ENCODE measurements at regions not wholly inside any gene's neighbourhood (a gene's known extent, or its start where the extent isn't known, plus 50 kb on each side); places are given as distances from the start of the nearest gene placed in this dataset.

DNA sequence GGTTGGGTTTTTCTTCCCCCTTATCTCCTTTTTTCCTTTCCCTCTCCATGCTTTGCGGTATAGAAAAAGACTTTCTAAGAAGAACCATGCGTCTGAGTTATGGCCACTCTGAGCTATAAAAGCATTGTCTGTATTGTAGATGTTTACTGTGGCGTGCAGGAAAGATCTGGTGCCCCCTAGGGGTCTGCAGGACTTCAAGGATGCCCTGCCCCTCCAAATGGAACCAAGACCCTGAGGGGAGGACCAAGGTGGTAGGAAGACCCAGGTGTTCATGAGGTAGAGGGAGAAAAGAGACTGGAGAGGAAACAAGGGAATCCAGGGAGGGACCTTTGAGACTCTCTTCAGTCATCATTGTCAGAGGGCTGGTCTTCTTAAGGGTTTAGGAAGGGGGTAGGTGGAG lies 68.8 kb downstream of the CYP26A1 start:
- H3K27ac ChIP-seq = no peak overlapping the region
- intact Hi-C loops (cut with DNase I) = no loop called here
- H3K27me3 ChIP-seq = peaks cover 0 to 50% (median 3%) of the 10 kb centered on the region in 7 donors
- peaks cover 0 to 8% (median 0%) of the 10 kb centered on the region in 9 donors for H3K4me1 ChIP-seq
- WGBS, 2 donors = 81 to 89% methylated on average over 3 of the region's 3 CpGs
- no peak for DNase-seq
- TF ChIP-seq, protein P1, sequence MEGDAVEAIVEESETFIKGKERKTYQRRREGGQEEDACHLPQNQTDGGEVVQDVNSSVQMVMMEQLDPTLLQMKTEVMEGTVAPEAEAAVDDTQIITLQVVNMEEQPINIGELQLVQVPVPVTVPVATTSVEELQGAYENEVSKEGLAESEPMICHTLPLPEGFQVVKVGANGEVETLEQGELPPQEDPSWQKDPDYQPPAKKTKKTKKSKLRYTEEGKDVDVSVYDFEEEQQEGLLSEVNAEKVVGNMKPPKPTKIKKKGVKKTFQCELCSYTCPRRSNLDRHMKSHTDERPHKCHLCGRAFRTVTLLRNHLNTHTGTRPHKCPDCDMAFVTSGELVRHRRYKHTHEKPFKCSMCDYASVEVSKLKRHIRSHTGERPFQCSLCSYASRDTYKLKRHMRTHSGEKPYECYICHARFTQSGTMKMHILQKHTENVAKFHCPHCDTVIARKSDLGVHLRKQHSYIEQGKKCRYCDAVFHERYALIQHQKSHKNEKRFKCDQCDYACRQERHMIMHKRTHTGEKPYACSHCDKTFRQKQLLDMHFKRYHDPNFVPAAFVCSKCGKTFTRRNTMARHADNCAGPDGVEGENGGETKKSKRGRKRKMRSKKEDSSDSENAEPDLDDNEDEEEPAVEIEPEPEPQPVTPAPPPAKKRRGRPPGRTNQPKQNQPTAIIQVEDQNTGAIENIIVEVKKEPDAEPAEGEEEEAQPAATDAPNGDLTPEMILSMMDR (IDR thresholded peaks at IDR 0.05) = no peak
- no peak for ATAC-seq
- H3K9me3 ChIP-seq = no peaks in the 10 kb centered on the region
- H3K36me3 ChIP-seq = no peaks in the 10 kb centered on the region
- H3K4me3 ChIP-seq = no peak overlapping the region

DNA sequence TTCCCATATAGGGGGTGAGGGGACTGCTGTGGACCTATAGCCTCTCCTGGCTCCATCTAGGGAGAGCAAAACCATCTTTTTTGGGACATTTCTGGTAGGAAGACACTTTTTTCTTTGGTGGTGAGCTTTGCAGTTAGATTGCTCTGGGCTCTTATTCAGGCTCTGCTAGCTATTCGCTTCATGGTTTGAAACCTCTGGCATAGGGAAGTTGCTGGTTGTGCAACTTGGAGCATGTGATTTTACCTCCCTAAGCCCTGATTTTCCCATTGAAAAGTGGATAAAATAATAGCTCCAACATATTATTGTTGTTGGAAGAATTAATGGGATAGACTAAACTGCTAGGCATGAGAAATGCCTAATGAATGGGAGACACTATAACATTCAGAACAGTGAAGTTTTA lies 69.6 kb downstream of the CYP26A1 start:
- DNase-seq (no peak), ATAC-seq (no peak)
- Histone ChIP-seq H3K4me3 (no peak overlapping the region), H3K27ac (no peak overlapping the region), H3K9me3 (no peaks in the 10 kb centered on the region), H3K36me3 (no peaks in the 10 kb centered on the region), H3K27me3 (peaks cover 0 to 48% (median 3%) of the 10 kb centered on the region in 7 donors), H3K4me1 (peaks cover 0 to 8% (median 0%) of the 10 kb centered on the region in 9 donors)
- intact Hi-C loops (cut with DNase I) = no loop called here
- 88 to 94% methylated on average over 1 of the region's 1 CpG for WGBS, 2 donors
- TF ChIP-seq, protein P1 (IDR thresholded peaks at IDR 0.05) = no peak

DNA sequence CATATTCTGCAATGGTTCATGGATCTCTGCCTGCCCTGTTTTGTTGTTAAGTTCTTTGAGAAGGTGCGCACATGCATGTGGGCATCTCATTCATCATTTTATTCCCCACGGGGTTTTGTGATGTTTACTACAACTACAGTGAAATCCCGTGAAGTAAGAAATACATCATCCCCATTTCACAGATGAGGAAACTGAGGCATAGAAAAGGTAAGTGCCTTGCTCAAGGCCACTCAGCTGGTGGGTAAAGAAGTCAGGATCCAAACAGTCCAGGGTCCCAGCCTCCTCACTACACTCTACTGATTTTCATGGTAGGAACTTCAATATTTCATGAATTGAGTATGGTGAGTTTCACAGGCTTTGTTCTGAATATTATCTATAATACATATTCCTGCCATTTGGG lies 72.6 kb downstream of the CYP26A1 start:
- Histone ChIP-seq H3K9me3 (peaks cover 0 to 5% (median 0%) of the 10 kb centered on the region in 11 donors), H3K4me3 (no peak overlapping the region), H3K4me1 (peaks cover 0 to 11% (median 0%) of the 10 kb centered on the region in 9 donors), H3K27me3 (peaks cover 0 to 49% (median 9%) of the 10 kb centered on the region in 7 donors), H3K36me3 (no peaks in the 10 kb centered on the region), H3K27ac (no peak overlapping the region)
- TF ChIP-seq, protein P1 (IDR thresholded peaks at IDR 0.05) = no peak
- 87 to 91% methylated on average over 3 of the region's 3 CpGs for WGBS, 2 donors
- intact Hi-C loops (cut with DNase I) = no loop called here
- DNase-seq (no peak), ATAC-seq (no peak)

DNA sequence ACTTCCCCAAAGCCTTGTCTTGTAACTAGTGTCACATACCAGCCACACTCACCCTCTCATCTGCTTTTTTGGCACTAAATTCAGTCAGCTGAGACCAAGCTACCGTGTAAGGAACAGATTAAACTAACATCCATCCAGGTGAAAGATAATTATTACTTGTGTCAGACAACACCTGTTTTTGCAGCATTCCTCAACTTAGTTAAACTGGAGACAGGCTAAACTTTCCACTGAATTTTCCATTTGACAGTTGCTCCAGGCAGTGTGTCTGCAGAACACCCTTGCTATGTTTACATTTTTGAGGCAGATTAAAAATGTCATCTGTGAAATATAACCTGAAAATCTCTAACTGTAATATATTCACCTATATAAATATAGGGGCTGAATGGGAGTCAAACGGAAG lies 73.6 kb downstream of the CYP26A1 start:
- ATAC-seq = no peak
- TF ChIP-seq, protein P1 (IDR thresholded peaks at IDR 0.05) = no peak
- Histone ChIP-seq H3K27ac (no peak overlapping the region), H3K27me3 (peaks cover 0 to 46% (median 6%) of the 10 kb centered on the region in 7 donors), H3K9me3 (peaks cover 0 to 6% (median 0%) of the 10 kb centered on the region in 11 donors), H3K4me3 (no peak overlapping the region), H3K4me1 (peaks cover 0 to 11% (median 0%) of the 10 kb centered on the region in 9 donors), H3K36me3 (no peaks in the 10 kb centered on the region)
- 46 to 50% methylated on average over 2 of the region's 2 CpGs for WGBS, 2 donors
- intact Hi-C loops (cut with DNase I) = no loop called here
- no peak for DNase-seq
